Islet of Langerhans (tissue), 1 donor: ENCODE measurements at regions not wholly inside any gene's neighbourhood (a gene's known extent, or its start where the extent isn't known, plus 50 kb on each side); places are given as distances from the start of the nearest gene placed in this dataset.

Experiments
- FAIRE-seq: peaks from one replicate; lab custom pipeline; 2011; peaks lifted over from hg19 to GRCh38; lab: Jason Lieb, UNC

DNA sequence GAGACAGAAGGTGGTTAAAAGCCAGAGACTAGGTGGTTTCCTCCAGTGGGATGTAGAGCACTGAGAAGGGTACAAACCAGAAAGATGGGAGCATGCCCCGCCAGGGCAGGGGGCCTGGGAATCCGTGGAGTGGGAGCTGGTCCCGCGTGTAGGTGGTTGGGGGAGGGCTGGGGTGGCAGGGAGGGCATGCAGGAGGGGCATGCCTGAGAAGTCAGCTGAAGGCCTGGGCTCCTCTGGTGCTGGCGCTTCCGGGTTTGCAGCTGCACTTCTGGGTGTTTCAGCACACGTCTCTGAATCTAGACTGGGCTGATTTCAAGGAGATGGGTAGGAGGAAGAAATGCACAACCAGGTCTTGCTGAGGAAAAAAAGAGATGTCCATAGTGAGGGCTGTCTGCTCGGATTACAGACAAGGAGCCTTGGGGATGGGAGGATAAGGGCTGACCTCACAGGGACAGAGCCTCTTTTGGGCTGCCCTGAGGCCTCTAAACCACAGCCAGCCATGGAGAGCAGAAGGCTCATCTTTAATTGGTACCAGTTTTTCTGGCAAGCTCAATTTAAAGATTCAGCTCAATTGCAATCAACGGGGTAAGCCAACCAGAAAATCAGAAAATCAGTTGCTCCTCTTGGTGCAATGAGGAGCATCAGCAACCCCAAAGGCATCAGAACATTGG is 151.9 kb downstream of the FAM43A start:
- FAIRE-seq = no peak

DNA sequence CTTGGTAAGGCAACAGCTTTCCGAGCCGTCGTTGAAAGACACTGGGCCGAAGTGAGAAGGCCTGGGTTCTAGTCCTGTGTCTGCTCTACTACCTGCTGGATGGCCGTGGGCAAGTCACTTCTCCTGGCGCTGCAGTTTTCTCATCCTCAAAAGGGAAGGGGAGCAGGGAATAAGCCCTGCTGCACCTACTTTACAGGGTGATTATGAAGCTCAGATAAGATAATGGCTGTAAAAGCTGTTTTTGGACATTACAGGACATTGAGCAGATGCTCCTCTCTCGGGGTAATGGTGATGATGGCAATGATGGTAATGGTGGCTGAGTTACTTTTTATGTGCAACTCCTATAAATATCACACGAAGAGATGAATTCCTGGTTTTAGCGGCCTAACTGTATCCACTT is 152.6 kb downstream of the FAM43A start:
- no peak for FAIRE-seq

DNA sequence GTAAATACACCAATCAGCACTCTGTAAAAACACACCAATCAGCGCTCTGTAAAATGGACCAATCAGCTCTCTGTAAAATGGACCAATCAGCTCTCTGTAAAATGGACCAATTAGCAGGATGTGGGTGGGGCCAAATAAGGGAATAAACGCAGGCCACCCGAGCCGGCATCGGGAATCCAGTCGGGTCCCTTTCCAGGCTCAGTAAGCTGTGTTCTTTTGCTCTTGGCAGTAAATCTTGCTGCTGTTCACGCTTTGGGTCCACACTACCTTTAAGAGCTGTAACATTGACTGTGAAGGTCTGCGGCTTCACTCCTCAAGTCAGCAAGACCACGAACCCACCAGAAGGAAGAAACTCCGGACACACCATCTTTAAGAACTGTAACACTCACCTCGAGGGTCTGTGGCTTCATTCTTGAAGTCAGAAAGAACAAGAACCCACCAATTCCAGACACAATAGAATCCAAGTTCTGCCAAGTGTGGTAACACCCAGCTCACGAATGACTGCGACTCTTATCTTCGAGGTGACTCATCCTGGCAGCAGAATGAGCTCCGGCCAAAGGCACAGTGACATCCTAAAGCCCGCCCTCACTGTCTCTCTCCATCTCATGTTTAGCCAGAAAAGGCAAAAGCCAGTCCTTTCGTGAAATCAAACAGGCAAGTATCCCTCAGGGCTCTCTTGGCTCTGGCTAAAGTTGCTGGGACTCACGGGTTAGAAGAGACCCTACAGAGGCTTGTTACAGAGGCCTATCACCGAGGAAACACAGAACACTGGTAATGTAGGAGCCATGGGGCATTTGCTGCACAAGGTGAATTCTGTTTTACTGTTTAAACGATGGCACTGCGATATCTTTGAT is 155.2 kb downstream of the FAM43A start:
- no peak for FAIRE-seq

DNA sequence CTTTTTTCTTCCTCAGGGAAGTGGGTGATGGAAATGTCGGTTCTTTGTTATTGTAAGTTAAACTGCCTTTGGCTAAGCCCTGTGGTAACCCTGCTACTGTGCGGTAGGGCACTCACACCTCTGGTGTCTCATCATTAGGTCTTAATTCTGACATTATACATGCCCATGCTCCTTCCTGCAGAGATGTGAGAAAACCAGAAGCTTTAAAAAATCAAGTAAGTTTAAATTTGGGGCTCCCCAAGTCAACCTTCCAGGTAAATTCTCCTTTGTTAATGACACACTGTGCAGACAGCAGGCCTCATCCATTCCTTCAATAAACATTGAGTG is 155.8 kb downstream of the FAM43A start:
- no peak for FAIRE-seq

DNA sequence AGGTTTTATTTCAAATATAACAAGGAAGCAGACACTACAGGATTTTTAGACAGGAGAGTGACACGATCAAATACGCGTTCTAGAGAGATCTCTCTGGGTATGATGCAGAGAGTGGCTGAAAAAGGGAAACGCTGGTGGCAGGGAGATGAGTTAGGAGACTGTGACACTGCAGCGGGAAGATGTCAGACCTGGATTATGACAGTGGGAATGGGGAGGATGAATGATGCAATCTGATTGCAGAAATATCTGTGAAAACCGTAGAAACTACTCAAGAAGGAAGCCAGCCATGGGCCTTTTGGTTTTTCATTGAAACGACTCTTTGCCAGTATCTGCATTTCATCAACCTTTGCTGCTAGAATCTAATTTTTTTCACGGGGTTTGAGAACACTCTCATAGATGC is 157.9 kb downstream of the FAM43A start:
- FAIRE-seq = no peak

DNA sequence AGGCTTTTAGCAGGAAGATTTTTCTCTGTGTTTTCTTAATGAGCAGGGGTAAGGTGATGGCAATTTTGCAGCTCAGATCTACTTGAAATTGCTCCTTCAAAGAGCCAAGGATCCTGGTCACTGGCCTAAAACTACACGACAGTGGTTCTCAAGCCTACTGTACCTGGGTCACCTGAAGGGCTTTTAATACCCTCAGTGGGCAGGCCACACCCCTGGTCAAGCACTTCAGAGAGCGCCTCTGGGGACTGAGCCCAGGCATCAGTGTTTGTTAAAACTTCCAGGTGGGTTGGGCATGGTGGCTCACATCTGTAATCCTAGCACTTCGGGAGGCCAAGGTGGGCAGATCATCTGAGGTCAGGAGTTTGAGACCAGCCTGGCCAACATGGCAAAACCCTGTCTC is 158.4 kb downstream of the FAM43A start:
- FAIRE-seq = no peak

DNA sequence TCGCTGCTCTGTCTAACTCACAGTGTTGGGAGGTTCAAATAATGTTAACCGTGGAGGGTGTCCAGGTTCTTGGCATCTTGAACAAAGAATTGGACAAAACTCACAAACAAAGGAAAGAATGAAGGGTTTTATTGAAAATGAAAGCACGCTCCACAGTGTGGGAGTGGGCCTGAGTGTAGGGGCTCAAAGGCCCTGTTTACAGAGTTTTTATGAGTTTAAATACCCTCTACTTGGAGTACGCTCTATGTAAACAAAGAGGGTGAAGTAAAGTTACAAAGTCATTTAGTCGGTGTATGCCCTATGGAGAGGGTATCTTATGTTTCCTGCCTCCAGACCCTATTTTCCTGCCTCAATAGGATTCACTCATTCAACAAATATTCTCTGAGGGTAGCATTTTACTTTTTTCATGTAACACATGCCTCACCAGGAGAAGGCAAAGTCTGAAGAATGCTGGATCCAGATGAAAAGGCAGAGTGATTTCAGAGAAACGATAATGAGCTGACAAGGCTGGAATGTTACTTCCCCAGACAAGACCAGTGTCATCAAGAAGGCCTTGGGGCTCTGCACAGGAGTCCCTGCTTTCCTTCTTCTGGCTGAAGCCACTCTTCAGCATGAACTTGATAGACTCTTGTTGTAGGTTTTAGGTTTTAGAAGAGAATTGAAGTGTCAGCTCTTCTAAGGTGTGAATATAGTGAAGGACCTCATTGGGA is 163.6 kb downstream of the FAM43A start:
- no peak for FAIRE-seq

DNA sequence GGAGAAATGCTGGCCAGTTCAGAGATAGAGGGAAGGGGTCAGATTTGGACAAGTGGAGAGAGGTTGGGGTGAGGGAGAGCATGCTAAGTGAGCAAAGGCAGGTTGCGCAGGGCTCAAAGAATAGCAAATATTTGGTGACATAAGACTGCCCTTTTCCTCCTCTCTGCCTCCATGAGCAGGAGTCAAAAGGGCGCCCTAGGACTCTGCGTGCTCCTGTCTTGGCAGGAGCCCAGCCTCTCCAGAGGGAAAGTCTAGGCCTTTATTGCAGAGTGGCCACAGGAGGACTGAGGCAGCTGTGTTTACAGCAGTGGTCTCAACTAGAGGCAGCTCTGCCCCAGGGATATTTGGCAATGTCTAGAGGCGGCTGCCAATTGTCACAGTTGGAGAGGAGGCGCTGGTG is 165.6 kb downstream of the FAM43A start:
- no peak for FAIRE-seq

DNA sequence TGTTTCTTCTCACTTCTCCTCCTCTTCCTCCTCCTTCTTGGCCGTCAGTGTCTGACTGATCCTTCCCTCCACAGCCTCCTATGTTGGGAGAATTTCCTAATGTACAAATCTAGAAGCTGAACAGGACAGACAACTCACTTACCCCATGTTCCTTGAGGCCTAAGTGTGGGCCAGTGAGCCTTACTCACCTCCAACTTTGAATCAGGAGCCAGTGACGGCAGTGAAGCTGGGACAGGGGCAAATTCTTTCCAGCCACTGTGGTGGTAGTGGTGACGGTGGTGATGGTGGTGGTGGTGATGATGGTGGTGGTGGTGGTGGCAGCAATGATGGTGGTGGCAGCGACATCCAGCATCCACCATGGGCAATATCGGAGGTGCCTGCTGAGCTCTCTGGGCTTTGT is 166.3 kb downstream of the FAM43A start:
- FAIRE-seq = no peak

DNA sequence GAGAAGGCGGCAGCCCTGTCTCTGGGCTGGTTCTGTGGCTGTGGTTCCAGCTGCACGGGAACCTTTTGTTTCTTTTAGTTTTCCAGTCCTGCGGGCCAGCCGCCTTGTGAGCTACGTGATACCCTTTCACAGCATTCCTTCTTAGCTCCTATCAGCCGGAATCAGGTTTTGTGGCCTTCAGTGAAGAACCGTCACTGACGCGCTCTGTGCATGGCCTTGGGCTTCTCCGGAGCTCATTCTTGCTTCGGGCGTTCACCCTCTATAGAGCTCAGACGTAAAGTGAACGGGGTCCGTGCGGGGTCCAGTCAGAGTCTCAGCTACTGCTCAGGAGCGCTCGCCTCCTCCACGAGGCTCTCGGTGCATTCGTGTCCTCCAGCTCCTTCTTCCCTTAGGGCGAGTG is 166.7 kb downstream of the FAM43A start:
- no peak for FAIRE-seq

DNA sequence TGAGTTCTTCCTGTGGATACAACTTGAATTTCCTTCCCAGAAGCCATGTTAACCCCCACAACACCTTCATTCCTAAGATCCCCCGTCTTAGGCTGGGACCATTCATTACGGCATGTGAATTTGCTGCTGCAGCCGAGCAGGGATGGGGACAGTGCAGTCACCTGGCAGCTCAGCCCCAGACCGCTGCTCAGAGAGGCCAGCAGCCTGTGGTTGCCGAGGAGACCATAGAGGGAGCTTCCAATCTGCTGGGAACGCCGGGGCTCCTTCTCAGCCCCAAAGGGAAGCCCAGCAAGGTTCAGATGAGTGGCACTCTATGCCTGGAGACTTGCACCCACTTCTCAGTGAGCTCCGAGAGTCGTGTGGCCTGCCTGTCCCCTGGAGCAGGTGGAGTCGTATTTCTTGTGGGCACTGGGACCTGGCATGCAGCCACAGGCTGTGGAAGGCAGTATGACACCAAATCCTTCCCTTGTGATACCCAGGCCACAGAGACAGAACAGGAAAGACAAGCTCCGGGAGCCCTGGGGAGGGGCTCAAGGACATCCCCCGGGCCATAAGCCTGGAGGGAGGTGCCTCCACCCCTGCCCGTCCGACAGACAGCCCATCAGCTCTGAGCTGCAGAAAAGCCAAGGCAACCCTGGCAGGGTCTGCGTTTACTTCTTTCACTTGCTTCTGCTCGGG is 167.3 kb downstream of the FAM43A start:
- FAIRE-seq = no peak

DNA sequence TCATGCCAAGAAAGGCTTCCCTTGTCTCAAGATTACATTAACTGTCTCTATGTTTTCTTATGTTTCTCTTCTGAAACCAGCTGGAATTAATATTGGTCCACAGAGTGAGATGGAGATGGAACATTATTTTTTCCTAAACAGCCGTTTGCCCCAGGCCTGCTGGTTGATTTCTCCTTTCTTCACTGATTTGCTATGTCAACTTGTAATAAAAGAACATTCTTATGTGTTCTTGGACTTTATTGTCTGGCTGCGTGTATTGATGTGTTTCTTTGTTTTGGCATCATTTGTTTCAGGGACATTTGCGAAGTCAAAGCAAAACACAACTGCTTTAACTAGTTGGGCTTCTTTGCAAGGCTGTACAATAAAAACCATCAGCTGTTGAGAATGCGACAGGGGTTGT is 168.5 kb downstream of the FAM43A start:
- no peak for FAIRE-seq

DNA sequence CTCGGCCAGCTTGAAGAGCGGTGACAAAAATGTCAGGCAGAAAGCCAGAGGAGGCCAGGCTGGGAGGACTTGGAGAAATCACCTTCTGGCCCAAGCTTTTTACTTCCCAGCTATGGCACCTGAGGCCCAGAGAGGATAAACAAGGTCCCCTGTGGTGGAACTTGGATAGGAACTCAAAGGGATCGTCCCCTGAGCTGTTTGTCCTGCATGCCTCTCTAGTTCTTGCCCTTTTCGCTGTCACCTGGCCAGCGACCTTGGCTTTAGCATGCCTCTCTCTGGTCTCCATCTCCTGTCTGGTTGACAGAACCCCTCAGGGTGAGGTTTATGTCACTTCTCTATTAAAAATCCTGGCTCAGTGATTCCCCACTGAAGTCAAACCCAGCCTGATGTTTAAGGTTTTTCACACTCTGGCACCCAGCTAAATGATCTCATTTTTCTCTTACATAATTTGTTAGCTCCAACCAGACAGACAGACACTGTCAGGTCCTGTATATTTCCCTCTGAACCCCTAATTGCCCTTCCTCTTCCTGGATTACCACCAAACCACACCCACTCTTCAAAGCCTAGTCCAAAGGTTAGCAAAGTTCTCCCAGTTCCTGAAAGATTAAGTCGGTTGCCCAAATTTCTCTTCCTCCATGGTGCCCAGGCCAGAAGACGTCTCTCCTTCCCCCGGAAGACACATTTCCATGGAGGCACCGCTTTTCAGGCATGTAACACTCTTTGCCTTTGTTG is 169.1 kb downstream of the FAM43A start:
- FAIRE-seq = no peak

DNA sequence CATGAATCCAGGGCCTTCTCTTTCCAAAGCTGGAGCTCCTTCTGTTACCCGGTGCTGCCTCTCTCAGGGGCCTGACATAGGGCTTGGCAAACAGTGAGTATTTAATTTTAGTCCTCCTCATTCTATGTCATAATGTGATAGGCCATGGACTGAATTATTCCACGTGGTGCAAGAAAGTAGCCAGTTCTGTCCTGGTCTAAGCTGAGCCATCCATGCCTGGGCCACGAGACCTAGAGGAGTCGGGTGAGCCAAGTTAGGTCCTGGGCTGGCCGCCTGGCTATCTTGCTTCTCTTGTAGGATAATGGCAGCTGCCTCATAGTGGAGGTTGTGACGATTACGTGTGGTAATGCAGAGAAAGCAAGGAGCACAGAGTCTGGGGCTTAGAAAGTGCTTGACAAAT is 170.6 kb downstream of the FAM43A start:
- no peak for FAIRE-seq

DNA sequence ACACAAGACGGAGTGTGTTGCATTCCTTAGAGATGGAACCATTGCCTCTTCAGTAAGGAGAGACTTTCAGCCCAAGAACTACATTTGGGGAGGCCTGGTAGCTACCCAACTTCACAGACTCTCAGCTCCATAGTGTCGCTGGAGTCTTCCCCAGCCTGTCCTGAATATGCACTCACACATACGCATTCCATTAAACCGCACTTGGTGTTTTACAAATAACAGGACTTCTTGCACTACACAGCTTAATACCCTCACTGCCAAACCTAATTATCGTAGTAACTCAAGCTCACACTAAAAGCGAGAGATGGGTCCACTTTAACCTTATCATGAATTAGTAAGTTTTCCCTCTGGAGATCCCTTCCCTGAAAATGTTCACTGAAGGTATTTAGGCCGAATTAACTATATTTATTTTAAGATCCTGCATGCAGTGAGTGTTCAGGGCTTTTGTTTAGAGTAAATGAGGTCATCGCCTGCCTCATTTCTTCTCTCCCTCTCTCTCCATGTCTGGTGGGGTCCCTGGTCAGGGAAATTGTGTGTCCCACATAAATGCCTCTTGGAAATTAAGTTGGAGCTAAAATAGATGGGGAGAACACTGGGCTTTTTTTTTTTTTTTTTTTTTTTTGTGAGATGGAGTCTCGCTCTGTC is 171.9 kb downstream of the FAM43A start:
- FAIRE-seq = no peak

DNA sequence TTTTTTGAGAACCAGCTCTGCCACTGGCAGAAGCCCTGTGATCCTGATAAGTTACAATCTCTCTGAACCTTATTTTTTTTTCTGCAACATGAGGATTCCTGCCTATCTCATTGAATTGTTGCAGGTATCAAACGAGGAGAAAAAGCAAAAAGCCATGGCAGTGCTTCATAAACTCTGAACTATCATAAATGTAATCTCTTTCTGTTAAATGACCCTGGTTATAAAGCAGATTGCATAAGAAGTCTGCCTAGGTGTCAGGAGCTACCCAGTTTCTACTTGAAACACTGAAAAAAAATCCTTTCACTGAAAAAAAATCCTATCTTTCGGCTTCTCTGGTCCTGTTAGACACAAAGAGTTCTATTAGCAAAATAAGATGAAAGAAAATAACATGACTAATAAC is 172.7 kb downstream of the FAM43A start:
- FAIRE-seq = no peak

DNA sequence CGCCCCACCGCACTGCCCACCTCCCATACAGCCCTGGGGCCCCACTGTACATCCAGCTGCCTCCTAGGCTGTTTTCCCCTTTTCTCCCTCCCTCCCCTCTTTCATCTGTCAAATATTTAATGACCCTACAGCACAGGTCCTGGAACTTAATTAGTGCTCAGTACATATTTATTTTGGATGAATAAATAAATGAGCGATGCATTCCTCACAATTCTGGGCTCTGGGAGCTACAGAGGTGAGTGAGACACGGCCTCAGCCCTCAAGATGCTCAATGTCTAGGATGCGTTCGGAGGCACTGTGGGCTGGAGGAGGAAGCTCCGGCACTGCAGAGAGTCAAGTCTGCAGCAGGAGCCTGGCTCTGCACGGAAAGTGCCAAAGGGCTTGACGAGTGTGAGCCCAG is 175.0 kb downstream of the FAM43A start:
- FAIRE-seq = no peak

DNA sequence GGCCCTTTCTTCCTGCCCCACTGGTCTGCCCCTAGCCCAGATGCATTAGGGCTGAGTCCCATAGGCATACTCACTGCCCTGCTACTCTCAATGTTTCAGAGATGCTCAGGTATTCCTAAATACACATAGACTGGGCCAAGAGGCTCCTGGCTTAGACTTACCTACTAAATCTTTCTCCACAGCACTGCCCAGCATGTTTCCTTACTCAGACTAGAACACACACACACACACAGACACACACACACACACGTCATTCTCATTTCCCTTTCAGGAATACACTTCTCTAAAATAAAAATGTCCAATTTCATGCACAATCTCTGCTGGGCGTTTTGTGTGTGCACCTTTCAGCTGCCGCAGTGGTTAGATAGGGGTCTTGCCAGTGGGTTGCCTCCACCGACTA is 175.7 kb downstream of the FAM43A start:
- FAIRE-seq = no peak

DNA sequence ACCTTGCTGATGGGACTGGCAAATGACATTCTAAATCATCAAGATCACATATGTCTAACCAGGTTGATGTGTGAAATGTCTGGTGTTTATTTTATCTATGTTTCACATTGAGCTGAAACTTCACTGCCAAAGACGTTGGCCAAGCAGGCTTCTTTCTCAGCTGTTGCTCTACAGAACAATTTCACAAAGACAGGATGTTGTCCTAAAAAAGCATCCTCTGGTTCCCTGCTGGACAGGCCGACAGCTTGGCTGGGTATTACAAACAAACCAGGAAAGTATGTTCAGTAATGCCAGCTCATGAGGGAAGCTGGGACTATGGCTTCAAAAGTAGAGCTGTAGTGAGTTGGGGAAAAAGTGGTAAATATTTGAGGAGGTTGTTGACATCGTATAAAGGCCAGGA is 179.4 kb downstream of the FAM43A start:
- FAIRE-seq = no peak

DNA sequence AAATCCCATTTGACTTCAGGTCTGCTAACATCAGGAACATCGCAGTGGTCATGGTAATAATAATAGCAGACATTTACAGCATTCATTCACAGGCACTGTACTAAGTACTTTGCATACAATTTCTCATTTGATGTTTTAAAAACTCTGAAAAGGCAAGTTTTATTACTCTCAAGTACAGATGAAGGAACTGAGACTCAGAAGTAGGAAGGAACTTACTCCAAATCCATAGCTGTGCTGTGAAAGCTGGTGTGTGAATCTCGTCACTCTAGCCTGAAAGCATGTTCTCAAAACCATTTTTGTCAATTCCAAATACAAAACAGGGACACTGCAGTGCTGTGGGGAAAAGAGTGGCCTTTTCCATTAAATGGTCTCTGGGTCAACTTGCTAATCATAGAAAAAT is 179.9 kb downstream of the FAM43A start:
- FAIRE-seq = no peak

DNA sequence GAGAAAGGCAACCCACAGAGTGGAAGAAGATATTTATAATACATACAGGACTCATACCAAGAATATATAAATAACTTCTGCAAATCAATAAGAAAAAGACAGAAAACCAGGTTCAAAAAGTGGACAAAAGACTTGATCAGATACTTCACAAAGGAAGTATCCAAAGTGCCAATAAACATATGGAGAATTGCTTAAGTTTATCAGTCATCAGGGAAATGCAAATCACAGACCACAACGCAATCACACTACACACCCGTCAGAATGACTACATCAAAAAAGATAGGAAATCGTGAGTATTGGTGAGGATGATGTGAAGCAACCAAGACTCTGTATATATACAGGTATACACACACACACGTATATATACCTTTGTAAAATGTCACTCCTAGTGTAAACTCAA is 180.6 kb downstream of the FAM43A start:
- no peak for FAIRE-seq
